Lower leg skin (tissue), 4 donors: ENCODE measurements at regions not wholly inside any gene's neighbourhood (a gene's known extent, or its start where the extent isn't known, plus 50 kb on each side); places are given as distances from the start of the nearest gene placed in this dataset.

Experiments
- DNase-seq, 2 donors: peaks; one replicate each; pipeline ENCODE4 v3.0.0-alpha.2; 2019; ENCODE audit warnings: low spot score in 2 of 2
- H3K4me3 ChIP-seq: fragments of 200-600 bp; sonication (generic); 2 replicates; pipeline ENCODE4 v1.5.1; 2017; ENCODE audit warnings: mild to moderate bottlenecking, low read depth; ENCODE audit not compliant: poor library complexity, severe bottlenecking
- CTCF ChIP-seq, 3 donors: fragments of 450-650 bp; IDR thresholded peaks; one replicate each; pipeline ENCODE4 v1.5.1; 2016; ENCODE audit warnings: antibody characterized with exemption in 3 of 3, mild to moderate bottlenecking in 3 of 3, moderate library complexity in 2 of 3
- POLR2A ChIP-seq, 2 donors: fragments of 450-650 bp; IDR thresholded peaks; one replicate each; pipeline ENCODE4 v1.6.1; 2016 to 2017; ENCODE audit warnings: antibody characterized with exemption in 2 of 2, mild to moderate bottlenecking in 1 of 2, moderate library complexity in 1 of 2
- WGBS, 2 donors: methylation state at CpG; one replicate each; pipeline ENCODE4 v1.1.5; 2018; 5-methylcytosine and 5-hydroxymethylcytosine counted together
- intact Hi-C: fragments of 100-400 bp; cut with DNase I; formaldehyde crosslinking; loops from one replicate; pipeline ENCODE4 v1.15.0; 2023; ENCODE audit warnings: low total_unique reads

GRCh38 chr12:19577281-19577530, 137.9 kb downstream of the AEBP2 start:
- DNase-seq: no peak
- intact Hi-C loops: no loop called here
- TF ChIP-seq POLR2A (IDR thresholded peaks at IDR 0.05) (no peak), CTCF (IDR thresholded peaks at IDR 0.05) (no peak)
- no peak overlapping the region for H3K4me3 ChIP-seq

- intact Hi-C loops: no loop called here
- TF ChIP-seq POLR2A (IDR thresholded peaks at IDR 0.05): no peak
- TF ChIP-seq CTCF (IDR thresholded peaks at IDR 0.05): no peak
- H3K4me3 ChIP-seq: no peak overlapping the region
- DNase-seq: no peak
- 95 to 96% methylated on average over 4 of the region's 4 CpGs for WGBS, 2 donors
These were observed 145.4 kb downstream of the AEBP2 start for GRCh38 chr12:19584732-19585131.

GRCh38 chr12:19588951-19589350, 149.7 kb downstream of the AEBP2 start:
- no peak overlapping the region for H3K4me3 ChIP-seq
- DNase-seq: no peak
- intact Hi-C loops: no loop called here
- WGBS, 2 donors: 87 to 93% methylated on average over 5 of the region's 5 CpGs
- no peak for TF ChIP-seq CTCF (IDR thresholded peaks at IDR 0.05)

- TF ChIP-seq POLR2A (IDR thresholded peaks at IDR 0.05) (no peak), CTCF (IDR thresholded peaks at IDR 0.05) (no peak)
- no peak for DNase-seq
- H3K4me3 ChIP-seq: no peak overlapping the region
- intact Hi-C loops: no loop called here
- WGBS, 2 donors: 93 to 98% methylated on average over 3 of the region's 3 CpGs
These were observed 152.7 kb downstream of the AEBP2 start for GRCh38 chr12:19591951-19592350.

GRCh38 chr12:19596434-19597166, 157.3 kb downstream of the AEBP2 start:
- TF ChIP-seq POLR2A (IDR thresholded peaks at IDR 0.05): no peak
- no peak for TF ChIP-seq CTCF (IDR thresholded peaks at IDR 0.05)
- no peak for DNase-seq
- intact Hi-C loops: no loop called here
- no peak overlapping the region for H3K4me3 ChIP-seq
- 57 to 70% methylated on average over 2 of the region's 2 CpGs for WGBS, 2 donors
